Superior temporal gyrus (tissue), 1 donor: ENCODE measurements at regions not wholly inside any gene's neighbourhood (a gene's known extent, or its start where the extent isn't known, plus 50 kb on each side); places are given as distances from the start of the nearest gene placed in this dataset.

ENCODE experiments used
- DNase-seq: peaks from one replicate; pipeline ENCODE4 v3.0.0-alpha.2; 2016; ENCODE audit errors: extremely low spot score

DNA sequence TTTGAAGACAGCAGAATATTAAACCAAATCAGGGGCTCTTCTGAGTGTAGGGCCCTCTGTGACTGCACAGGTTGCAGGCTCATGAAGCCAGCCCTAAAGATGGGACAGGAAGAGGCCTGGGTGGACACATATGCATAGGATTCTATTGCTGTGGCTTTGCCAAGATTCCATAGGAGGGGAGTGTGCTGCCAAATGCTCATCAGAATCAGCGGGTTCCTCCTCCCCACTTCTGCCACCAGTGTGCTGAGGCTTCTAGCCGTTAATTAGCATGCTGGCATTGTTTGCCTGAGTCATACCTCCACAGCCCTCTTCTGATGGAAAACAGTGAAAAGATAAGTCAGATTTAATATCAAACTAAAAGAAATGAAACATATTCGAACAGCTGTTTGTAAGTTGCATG, 103.9 kb upstream of the TMEFF2 start:
- no peak for DNase-seq

DNA sequence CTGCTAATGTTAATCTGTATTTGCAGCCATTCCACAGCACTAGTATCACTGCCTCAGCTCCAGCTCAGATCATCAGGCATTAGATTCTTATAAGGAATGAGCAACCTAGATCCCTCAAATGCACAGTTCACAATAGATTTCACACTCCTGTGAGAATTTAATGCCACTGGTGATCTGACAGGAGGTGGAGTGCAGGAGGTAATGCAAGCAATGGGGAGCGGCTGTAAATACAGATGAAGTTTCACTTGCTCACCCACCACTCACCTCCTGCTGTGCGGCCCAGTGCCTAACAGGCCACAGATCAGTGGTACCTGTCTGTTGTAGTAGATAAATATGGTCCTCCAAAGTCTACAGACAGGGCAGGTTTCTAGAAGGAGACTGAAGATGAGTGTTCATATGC, 97.7 kb upstream of the TMEFF2 start:
- DNase-seq: no peak

DNA sequence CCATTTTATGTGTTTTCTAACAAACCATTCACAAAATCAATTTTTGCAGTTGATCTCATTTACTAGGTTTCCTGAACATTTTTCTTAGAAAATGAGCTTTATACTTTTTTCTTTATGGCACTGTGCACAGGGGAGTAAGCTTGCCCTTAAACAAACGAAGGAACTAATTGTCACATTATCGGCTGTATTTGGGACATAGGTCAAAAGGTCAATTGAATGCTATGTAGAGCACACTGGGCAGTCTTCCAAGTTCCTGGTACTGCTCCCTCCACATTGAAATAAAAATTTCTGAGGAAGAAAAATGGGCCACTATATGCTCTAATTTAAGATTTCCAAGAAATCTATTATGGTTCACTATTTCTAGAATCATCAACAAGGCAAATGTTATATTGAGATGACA, 93.6 kb upstream of the TMEFF2 start:
- no peak for DNase-seq

DNA sequence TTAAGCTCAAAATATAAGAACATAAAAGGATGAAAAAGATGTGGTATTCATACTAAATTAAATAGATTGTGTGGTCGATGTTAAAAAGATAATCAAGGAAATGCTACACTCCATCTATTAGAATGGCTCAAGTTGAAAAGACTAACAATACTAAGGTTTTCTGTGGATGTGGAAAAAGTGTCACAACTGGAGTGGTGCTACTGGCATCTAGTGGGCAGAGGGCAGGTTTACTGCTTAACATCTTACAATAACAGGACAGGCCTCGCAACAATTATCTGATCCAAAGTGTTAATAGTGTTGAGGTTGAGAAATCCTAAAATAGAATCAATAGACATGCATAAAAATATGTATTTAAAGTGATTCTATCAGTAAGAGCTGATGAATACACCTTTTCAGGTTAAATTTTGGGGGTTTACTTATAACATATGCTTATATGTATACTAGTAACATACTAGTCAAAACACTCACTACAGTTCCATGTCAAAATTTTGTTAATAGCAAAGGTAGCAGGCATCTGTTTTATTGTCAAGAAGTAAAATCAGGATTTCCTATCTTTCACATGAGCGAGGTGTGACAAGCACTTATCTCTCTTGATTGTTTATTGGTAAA, 91.5 kb upstream of the TMEFF2 start:
- DNase-seq: peak; percentile 86

DNA sequence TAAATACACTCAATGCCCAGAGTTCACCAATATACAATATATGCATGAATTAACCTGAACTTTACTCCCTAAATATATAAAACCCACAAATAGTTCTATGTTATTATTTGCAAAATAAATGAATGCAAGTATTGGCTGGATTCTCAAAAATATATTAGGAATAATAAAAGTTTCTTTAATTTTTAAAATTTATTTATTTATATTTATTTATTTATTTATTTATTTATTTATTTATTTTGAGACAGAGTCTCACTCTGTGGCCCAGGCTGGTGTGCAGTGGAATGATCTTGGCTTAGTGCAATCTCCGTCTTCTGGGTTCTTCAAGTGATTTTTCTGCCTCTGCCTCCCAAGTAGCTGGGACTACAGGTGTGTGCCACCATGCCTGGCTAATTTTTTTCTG, 88.7 kb upstream of the TMEFF2 start:
- no peak for DNase-seq

DNA sequence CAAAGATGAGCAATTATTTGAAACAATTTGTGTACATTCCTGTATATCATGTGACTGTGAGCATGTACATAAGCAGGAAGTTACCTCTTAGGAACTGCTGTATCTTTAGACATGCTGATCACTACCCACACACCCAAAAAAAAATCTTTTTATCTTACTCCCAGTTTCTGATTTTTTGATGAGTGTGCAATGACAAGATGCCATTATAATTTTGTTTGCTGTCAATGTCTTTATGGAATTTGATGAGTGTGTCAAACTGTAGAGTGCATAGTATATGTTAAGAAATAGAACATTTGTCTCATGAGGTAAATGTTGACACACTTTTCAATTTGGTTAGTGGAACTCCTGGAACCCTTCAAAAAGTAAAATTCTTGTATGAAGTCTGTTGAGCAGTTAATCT, 84.0 kb upstream of the TMEFF2 start:
- DNase-seq: no peak

DNA sequence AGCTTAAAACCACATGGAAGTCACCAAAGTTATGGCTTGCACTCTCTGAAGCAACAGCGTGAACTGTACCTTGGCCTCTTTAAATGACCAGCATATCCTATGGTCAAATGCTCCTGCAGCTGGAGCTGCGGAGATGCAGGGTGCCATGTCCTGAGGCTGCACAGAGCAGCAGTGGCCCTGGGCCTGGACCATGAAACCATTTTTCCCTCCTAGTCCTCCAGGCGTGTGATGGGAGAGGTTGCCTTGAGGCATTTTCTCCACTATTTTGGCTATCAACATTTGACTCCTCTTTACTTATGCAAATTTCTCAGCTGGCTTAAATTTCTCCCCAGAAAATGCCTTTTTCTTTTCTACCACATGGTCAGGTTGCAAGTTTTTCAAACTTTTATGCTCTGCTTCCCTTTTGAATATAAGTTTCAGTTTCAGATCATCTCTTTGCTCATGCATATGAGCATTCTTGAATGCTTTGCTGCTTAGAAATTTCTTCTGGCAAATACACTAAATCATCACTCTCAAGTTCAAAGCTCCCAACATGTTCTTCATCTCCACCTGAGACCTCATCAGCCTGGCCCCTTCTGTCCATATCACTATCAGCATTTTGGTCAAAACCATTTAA, 82.9 kb upstream of the TMEFF2 start:
- DNase-seq: no peak

DNA sequence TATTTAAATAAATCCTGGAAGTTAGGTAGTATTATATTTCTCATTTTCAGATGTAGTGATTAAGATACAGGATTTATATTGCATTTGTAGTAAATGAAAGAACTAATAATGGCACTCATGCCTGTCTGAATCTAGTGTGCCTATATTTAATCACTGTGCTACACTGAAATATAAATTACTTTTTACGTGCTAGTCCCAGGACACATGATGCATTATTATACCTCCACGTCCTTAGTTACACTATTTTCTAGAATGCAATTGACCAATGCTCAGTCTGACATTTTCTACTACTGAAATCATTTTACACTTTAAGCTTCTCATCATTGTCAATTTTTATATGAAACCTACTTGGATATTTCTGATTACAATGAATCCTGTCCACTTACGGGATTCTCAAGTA, 80.9 kb upstream of the TMEFF2 start:
- no peak for DNase-seq

DNA sequence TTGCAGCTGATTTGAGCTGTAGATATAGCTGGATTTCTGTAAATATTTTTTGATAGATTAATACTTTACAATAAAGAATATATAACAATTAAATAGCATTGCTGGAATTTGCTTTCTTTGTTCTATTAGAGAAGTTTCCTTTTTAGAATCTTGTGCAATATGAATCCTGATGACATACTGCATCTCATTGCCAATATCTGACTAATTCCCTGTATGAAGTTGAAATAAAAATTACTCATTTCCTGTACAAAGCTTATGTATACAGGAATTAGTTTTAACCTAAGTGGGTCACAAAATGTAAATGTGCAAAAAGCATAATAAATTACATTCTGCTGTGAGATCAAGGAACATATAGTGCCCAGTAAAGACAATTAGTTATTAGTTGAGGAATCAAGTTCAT, 72.8 kb upstream of the TMEFF2 start:
- DNase-seq: no peak

DNA sequence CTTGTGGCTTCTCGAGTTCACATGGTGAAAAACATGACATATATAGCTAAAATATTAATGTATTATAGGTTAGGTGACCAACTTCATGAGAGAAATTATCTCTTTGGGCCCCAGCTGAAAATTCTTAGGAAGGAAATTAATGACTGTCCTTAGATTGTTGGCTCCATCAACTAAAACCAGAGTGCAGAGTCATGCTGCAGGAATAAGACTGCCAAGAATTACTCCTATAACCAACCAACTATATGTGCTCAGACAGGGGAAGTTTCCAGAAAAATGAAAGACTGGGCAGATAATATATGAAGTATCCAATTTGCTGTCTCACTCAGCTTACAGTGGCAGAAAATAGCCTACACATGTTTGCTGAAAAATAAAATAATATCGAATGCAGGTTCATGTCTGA, 71.0 kb upstream of the TMEFF2 start:
- DNase-seq: no peak

DNA sequence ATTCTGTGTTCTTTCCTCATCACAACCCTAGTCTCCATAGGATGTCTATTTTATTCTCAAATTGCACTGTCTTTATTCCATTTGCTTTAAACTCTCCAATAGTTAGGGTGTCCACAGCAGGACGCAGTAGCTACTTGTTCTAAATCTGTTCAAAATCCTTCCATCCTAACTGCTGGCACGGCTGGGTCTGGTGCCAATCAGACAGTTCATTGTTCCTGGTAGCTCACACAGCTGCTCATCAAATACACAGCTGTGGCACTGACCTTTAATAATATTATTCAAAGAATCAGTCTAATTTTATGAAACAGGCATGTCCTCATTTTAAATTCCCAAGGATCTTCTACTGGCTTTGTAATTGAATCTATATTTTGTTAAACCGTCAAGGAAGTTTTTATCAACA, 59.7 kb upstream of the TMEFF2 start:
- DNase-seq: peak; percentile 84

DNA sequence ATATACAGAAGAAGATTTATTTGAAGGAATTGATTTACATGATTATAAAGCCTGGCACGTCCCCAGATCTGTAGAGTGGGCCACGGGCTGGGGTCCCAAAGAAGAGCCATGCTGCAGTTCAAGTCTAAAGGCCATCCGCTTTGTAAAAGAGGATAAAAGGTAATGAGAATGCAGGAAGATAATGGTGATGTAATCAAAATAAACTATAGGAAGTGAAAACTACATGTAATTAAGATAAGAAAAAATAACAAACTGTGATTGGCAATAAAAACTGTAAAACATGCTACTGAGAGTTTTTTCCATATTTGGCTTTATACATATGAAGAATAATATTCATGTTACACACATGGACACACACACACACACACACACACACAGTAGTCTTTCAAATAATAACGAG, 59.0 kb upstream of the TMEFF2 start:
- DNase-seq: no peak

DNA sequence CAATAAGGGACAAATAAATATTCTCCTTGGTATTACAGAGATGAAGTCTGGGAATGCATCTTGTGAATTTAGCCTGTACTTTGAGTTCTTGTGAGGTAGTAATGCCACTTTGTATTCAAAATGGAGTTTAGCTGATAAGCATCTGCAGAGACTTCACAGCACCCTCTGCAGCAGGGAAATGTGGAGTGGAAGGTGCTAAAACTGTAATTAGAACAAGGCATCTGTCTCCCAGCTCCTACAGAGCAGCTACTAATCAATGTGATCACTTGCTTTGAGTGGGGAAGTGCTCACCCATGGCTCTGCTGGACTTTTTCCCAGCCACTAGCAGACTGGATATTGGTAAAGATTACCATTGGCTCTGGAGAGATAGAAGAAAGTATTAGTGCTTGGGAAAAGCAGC, 56.2 kb upstream of the TMEFF2 start:
- DNase-seq: no peak

DNA sequence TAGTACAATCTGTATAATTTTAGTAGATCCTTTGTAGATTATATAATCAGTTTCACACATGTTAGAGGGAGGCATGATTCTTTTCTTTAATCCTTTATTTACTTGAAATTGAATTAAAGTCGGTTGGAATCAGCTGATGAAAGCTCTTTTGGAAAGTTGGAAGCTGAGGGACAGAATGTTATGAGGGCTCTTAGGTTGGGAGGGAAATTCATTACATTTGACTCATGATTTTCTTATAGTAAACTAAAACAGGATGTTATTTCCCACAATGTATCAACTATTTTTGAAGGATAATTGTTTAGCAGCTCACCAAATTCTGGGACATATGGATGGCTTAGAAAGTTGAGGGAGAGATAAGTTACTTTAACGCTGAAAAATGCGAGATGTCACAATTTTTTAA, 52.7 kb upstream of the TMEFF2 start:
- DNase-seq: no peak

DNA sequence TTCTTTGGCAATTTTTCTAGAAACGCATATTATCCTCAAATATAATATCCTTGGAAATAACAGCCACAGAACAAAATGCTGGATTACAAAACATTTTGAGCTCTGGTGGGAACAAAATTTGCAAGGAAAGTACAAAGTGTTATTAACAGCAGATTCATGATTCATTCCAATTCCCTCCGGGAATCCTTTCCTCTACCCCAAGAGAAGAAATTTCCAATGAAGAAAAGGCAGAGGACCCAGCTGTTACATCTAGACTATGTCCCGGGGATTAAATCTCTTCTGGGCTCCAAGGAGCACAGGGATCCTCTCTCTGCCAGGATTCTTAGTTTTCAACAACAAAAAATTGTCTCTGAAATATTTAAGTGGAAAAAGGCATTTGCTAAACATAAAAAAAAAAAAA, 51.6 kb upstream of the TMEFF2 start:
- no peak for DNase-seq

DNA sequence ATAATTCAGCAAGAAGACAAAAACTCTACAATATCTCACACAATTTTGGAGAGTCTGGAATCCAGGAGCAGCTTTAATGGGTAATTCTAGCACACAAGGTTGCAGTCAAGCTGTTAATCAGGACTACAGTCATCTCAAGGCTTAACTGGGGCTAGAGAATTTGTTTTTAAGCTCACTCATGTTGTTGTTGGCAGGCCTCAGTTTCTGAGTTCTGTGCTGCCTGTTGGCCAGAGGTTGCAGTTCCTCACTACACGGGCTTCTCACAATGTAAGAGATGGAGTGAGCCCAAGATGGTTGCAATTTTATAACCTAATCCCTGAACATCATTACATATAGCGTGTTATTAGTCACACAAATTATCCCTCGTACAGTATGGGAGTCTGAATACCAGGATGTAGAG, 50.6 kb upstream of the TMEFF2 start:
- no peak for DNase-seq
